ENCODE measurements at regions not wholly inside any gene's neighbourhood (a gene's known extent, or its start where the extent isn't known, plus 50 kb on each side); places are given as distances from the start of the nearest gene placed in this dataset.
"Not testable (repeated sequence)": the region's sequence is repeated elsewhere in the genome, so short reads cannot be mapped to it uniquely, and the experiment has no call there.

GRCh38 chr22:22193923-22194322 is 50.7 kb upstream of the VPREB1 start:
- DNase-seq = no peak

- not testable (repeated sequence) for DNase-seq
Observed at GRCh38 chr22:22193462-22193861, 51.1 kb upstream of the VPREB1 start.

- not testable (repeated sequence) for DNase-seq
Observed at GRCh38 chr22:22193006-22193405, 51.6 kb upstream of the VPREB1 start.

GRCh38 chr22:22189796-22190195 is 54.8 kb upstream of the VPREB1 start:
- not testable (repeated sequence) for DNase-seq

GRCh38 chr22:22187863-22188262 is 56.7 kb upstream of the VPREB1 start:
- not testable (repeated sequence) for DNase-seq

GRCh38 chr22:22187299-22187698 is 57.3 kb upstream of the VPREB1 start:
- DNase-seq = no peak

- no peak for DNase-seq
Observed at GRCh38 chr22:22185844-22186499, 58.6 kb upstream of the VPREB1 start.

- no peak for DNase-seq
Observed at GRCh38 chr22:22185217-22185616, 59.4 kb upstream of the VPREB1 start.

GRCh38 chr22:22184277-22184807 is 60.2 kb upstream of the VPREB1 start:
- no peak for DNase-seq

GRCh38 chr22:22182990-22183264 is 61.7 kb upstream of the VPREB1 start:
- DNase-seq = no peak

- no peak for DNase-seq
Observed at GRCh38 chr22:22182218-22182989, 62.2 kb upstream of the VPREB1 start.

GRCh38 chr22:22181341-22181850 is 63.2 kb upstream of the VPREB1 start:
- DNase-seq = no peak

GRCh38 chr22:22180738-22181285 is 63.8 kb upstream of the VPREB1 start:
- no peak for DNase-seq

GRCh38 chr22:22179858-22180257 is 64.7 kb upstream of the VPREB1 start:
- DNase-seq = no peak

GRCh38 chr22:22178992-22179391 is 65.6 kb upstream of the VPREB1 start:
- DNase-seq = no peak

- DNase-seq = no peak
Observed at GRCh38 chr22:22178355-22178965, 66.1 kb upstream of the VPREB1 start.

- DNase-seq = no peak
Observed at GRCh38 chr22:22176929-22177616, 67.5 kb upstream of the VPREB1 start.

- not testable (repeated sequence) for DNase-seq
Observed at GRCh38 chr22:22172896-22173628, 71.5 kb upstream of the VPREB1 start.

GRCh38 chr22:22171357-22172218 is 73.0 kb upstream of the VPREB1 start:
- no peak for DNase-seq

GRCh38 chr22:22169923-22170322 is 74.7 kb upstream of the VPREB1 start:
- DNase-seq = no peak
